ENCODE measurements at regions not wholly inside any gene's neighbourhood (a gene's known extent, or its start where the extent isn't known, plus 50 kb on each side); places are given as distances from the start of the nearest gene placed in this dataset.

GRCh38 chr16:24677388-24677787 lies 52.1 kb upstream of the TNRC6A start:
- Histone ChIP-seq H3K27ac (no peak overlapping the region), H3K36me3 (no peaks in the 10 kb centered on the region), H3K4me3 (no peak overlapping the region), H3K9me3 (no peaks in the 10 kb centered on the region), H3K27me3 (no peaks in the 10 kb centered on the region), H3K4me1 (no peaks in the 10 kb centered on the region)
- DNase-seq (no peak), ATAC-seq (ENCODE audit: low FRiP score in 2 of 2) (no peak)
- TF ChIP-seq EP300 (IDR thresholded peaks at IDR 0.05) (no peak), CTCF (IDR thresholded peaks at IDR 0.05) (no peak), POLR2AphosphoS5 (IDR thresholded peaks at IDR 0.05) (no peak)
- 93 to 94% methylated on average over 7 of the region's 7 CpGs for WGBS, 2 donors

Measured in upper lobe of left lung (tissue), 6 donors.